ENCODE measurements at regions not wholly inside any gene's neighbourhood (a gene's known extent, or its start where the extent isn't known, plus 50 kb on each side); places are given as distances from the start of the nearest gene placed in this dataset.

GRCh38 chr11:92071660-92072059, 153.0 kb upstream of the FAT3 start:
- TF ChIP-seq CTCF (IDR thresholded peaks at IDR 0.05; ENCODE audit: insufficient read depth, low read length): no peak
- no peak overlapping the region for H3K4me3 ChIP-seq (ENCODE audit: low read depth, low read length)
- DNase-seq (ENCODE audit: low read depth): no peak

GRCh38 chr11:92070026-92070889, 154.4 kb upstream of the FAT3 start:
- no peak for DNase-seq (ENCODE audit: low read depth)
- no peak for TF ChIP-seq CTCF (IDR thresholded peaks at IDR 0.05; ENCODE audit: insufficient read depth, low read length)
- no peak overlapping the region for H3K4me3 ChIP-seq (ENCODE audit: low read depth, low read length)

GRCh38 chr11:92067016-92067415, 157.6 kb upstream of the FAT3 start:
- H3K4me3 ChIP-seq (ENCODE audit: low read depth, low read length): no peak overlapping the region
- no peak for TF ChIP-seq CTCF (IDR thresholded peaks at IDR 0.05; ENCODE audit: insufficient read depth, low read length)
- no peak for DNase-seq (ENCODE audit: low read depth)

- no peak for DNase-seq (ENCODE audit: low read depth)
- no peak for TF ChIP-seq CTCF (IDR thresholded peaks at IDR 0.05; ENCODE audit: insufficient read depth, low read length)
- no peak overlapping the region for H3K4me3 ChIP-seq (ENCODE audit: low read depth, low read length)
Observed at GRCh38 chr11:92061456-92062062, 163.1 kb upstream of the FAT3 start.

- no peak for TF ChIP-seq CTCF (IDR thresholded peaks at IDR 0.05; ENCODE audit: insufficient read depth, low read length)
- H3K4me3 ChIP-seq (ENCODE audit: low read depth, low read length): no peak overlapping the region
- DNase-seq (ENCODE audit: low read depth): no peak
Observed at GRCh38 chr11:92057849-92058442, 166.7 kb upstream of the FAT3 start.

GRCh38 chr11:92053216-92053615, 171.4 kb upstream of the FAT3 start:
- TF ChIP-seq CTCF (IDR thresholded peaks at IDR 0.05; ENCODE audit: insufficient read depth, low read length): no peak
- DNase-seq (ENCODE audit: low read depth): no peak
- no peak overlapping the region for H3K4me3 ChIP-seq (ENCODE audit: low read depth, low read length)
